Testis (tissue), 2 donors: ENCODE measurements at regions not wholly inside any gene's neighbourhood (a gene's known extent, or its start where the extent isn't known, plus 50 kb on each side); places are given as distances from the start of the nearest gene placed in this dataset.

Source experiments
- DNase-seq: peaks from one replicate; pipeline ENCODE4 v3.0.0-alpha.2; 2019
- H3K27ac ChIP-seq, 2 donors: fragments of 200-600 bp; sonication (generic); one replicate each; pipeline ENCODE4 v1.5.1; 2019
- H3K27me3 ChIP-seq: fragments of 200-600 bp; sonication (generic); one replicate; pipeline ENCODE4 v1.5.1; 2019
- H3K36me3 ChIP-seq: fragments of 200-600 bp; sonication (generic); one replicate; pipeline ENCODE4 v1.5.1; 2017; ENCODE audit warnings: low read depth; ENCODE audit errors: missing control alignments
- H3K4me1 ChIP-seq: fragments of 200-600 bp; sonication (generic); one replicate; pipeline ENCODE4 v1.5.1; 2019
- H3K4me3 ChIP-seq, 2 donors: fragments of 200-600 bp; sonication (generic); one replicate each; pipeline ENCODE4 v1.5.1; 2017 to 2019
- H3K9me3 ChIP-seq: fragments of 200-600 bp; sonication (generic); one replicate; pipeline ENCODE4 v1.5.1; 2017
- CTCF ChIP-seq, 3 experiments: fragments of 450-650 bp in 2 of 3; fragments of 200-600 bp in 1 of 3; sonication (generic) in 1 of 3; IDR thresholded peaks; one replicate each; pipeline ENCODE4 v1.5.1; 2016 to 2019; ENCODE audit warnings: antibody characterized with exemption in 3 of 3, mild to moderate bottlenecking in 2 of 3, moderate library complexity in 1 of 3
- POLR2A ChIP-seq: fragments of 450-650 bp; IDR thresholded peaks from one replicate; pipeline ENCODE4 v1.6.1; 2017; ENCODE audit warnings: antibody characterized with exemption, mild to moderate bottlenecking, moderate library complexity
- WGBS, 2 donors: methylation state at CpG; one replicate each; pipeline ENCODE4 v1.1.5; 2018; 5-methylcytosine and 5-hydroxymethylcytosine counted together
- intact Hi-C: fragments of 100-400 bp; cut with DNase I; formaldehyde crosslinking; loops from one replicate; pipeline ENCODE4 v1.15.1; 2023; ENCODE audit warnings: low total_unique reads

GRCh38 chr16:80915079-80915450, 91.6 kb downstream of the CMC2 start:
- Histone ChIP-seq H3K36me3 (no peaks in the 10 kb centered on the region), H3K9me3 (no peaks in the 10 kb centered on the region), H3K4me3 (no peak overlapping the region), H3K4me1 (no peaks in the 10 kb centered on the region), H3K27ac (no peak overlapping the region), H3K27me3 (no peaks in the 10 kb centered on the region)
- 91 to 92% methylated on average over 3 of the region's 3 CpGs for WGBS, 2 donors
- no peak for DNase-seq
- TF ChIP-seq CTCF (IDR thresholded peaks at IDR 0.05) (no peak), POLR2A (no peak)
- intact Hi-C loops: no loop called here

GRCh38 chr16:80914379-80915078, 92.2 kb downstream of the CMC2 start:
- Histone ChIP-seq H3K27ac (no peak overlapping the region), H3K4me3 (no peak overlapping the region), H3K36me3 (no peaks in the 10 kb centered on the region), H3K4me1 (no peaks in the 10 kb centered on the region), H3K9me3 (no peaks in the 10 kb centered on the region), H3K27me3 (no peaks in the 10 kb centered on the region)
- no peak for DNase-seq
- intact Hi-C loops: no loop called here
- 91 to 94% methylated on average over 10 of the region's 10 CpGs for WGBS, 2 donors
- no peak for TF ChIP-seq POLR2A
- no peak for TF ChIP-seq CTCF (IDR thresholded peaks at IDR 0.05)

- intact Hi-C loops: no loop called here
- no peaks in the 10 kb centered on the region for H3K27me3 ChIP-seq
- no peaks in the 10 kb centered on the region for H3K4me1 ChIP-seq
- H3K9me3 ChIP-seq: no peaks in the 10 kb centered on the region
- H3K27ac ChIP-seq: no peak overlapping the region
- H3K4me3 ChIP-seq: no peak overlapping the region
- 93 to 95% methylated on average over 4 of the region's 4 CpGs for WGBS, 2 donors
- no peak for TF ChIP-seq POLR2A
- no peak for TF ChIP-seq CTCF (IDR thresholded peaks at IDR 0.05)
- no peak for DNase-seq
- no peaks in the 10 kb centered on the region for H3K36me3 ChIP-seq
Measured at GRCh38 chr16:80913397-80913796, 93.3 kb downstream of the CMC2 start.

- Histone ChIP-seq H3K4me3 (no peak overlapping the region), H3K27ac (no peak overlapping the region), H3K9me3 (no peaks in the 10 kb centered on the region), H3K27me3 (no peaks in the 10 kb centered on the region), H3K4me1 (no peaks in the 10 kb centered on the region), H3K36me3 (no peaks in the 10 kb centered on the region)
- TF ChIP-seq CTCF (IDR thresholded peaks at IDR 0.05) (no peak), POLR2A (no peak)
- intact Hi-C loops: no loop called here
- no peak for DNase-seq
- WGBS, 2 donors: 88% methylated on average over 4 of the region's 4 CpGs
Measured at GRCh38 chr16:80912651-80913050, 94.0 kb downstream of the CMC2 start.

- H3K4me1 ChIP-seq: no peaks in the 10 kb centered on the region
- H3K4me3 ChIP-seq: no peak overlapping the region
- TF ChIP-seq POLR2A (no peak), CTCF (IDR thresholded peaks at IDR 0.05) (no peak)
- H3K9me3 ChIP-seq: no peaks in the 10 kb centered on the region
- no peaks in the 10 kb centered on the region for H3K27me3 ChIP-seq
- 80 to 90% methylated on average over 2 of the region's 2 CpGs for WGBS, 2 donors
- intact Hi-C loops: no loop called here
- no peak overlapping the region for H3K27ac ChIP-seq
- no peaks in the 10 kb centered on the region for H3K36me3 ChIP-seq
- DNase-seq: no peak
Measured at GRCh38 chr16:80910434-80910833, 96.3 kb downstream of the CMC2 start.
